ENCODE measurements at regions not wholly inside any gene's neighbourhood (a gene's known extent, or its start where the extent isn't known, plus 50 kb on each side); places are given as distances from the start of the nearest gene placed in this dataset.

- H3K4me3 ChIP-seq: no peak overlapping the region
- no peaks in the 10 kb centered on the region for H3K36me3 ChIP-seq
- DNase-seq (no peak), ATAC-seq (ENCODE audit: low FRiP score in 2 of 2) (no peak)
- no peak overlapping the region for H3K27ac ChIP-seq
- H3K4me1 ChIP-seq: no peaks in the 10 kb centered on the region
- H3K9me3 ChIP-seq: no peaks in the 10 kb centered on the region
- no peaks in the 10 kb centered on the region for H3K27me3 ChIP-seq
- TF ChIP-seq POLR2A (IDR thresholded peaks at IDR 0.05) (no peak), POLR2AphosphoS5 (IDR thresholded peaks at IDR 0.05) (no peak), CTCF (IDR thresholded peaks at IDR 0.05) (no peak), EP300 (IDR thresholded peaks at IDR 0.05) (no peak)
- 67 to 75% methylated on average over 2 of the region's 2 CpGs for WGBS, 2 donors
These were observed 254.4 kb downstream of the SLC16A7 start for GRCh38 chr12:59850268-59850667.

- no peak overlapping the region for H3K4me3 ChIP-seq
- no peaks in the 10 kb centered on the region for H3K27me3 ChIP-seq
- H3K27ac ChIP-seq: no peak overlapping the region
- TF ChIP-seq EP300 (IDR thresholded peaks at IDR 0.05): no peak
- TF ChIP-seq CTCF (IDR thresholded peaks at IDR 0.05): no peak
- TF ChIP-seq POLR2A (IDR thresholded peaks at IDR 0.05): no peak
- DNase-seq (no peak), ATAC-seq (ENCODE audit: low FRiP score in 2 of 2) (no peak)
- 77 to 87% methylated on average over 2 of the region's 2 CpGs for WGBS, 2 donors
- H3K36me3 ChIP-seq: no peaks in the 10 kb centered on the region
- H3K9me3 ChIP-seq: no peaks in the 10 kb centered on the region
- H3K4me1 ChIP-seq: no peaks in the 10 kb centered on the region
These were observed 262.8 kb downstream of the SLC16A7 start for GRCh38 chr12:59858508-59859170.

- TF ChIP-seq POLR2AphosphoS5 (IDR thresholded peaks at IDR 0.05) (no peak), CTCF (IDR thresholded peaks at IDR 0.05) (no peak), POLR2A (IDR thresholded peaks at IDR 0.05) (no peak), EP300 (IDR thresholded peaks at IDR 0.05) (no peak)
- ATAC-seq (ENCODE audit: low FRiP score in 2 of 2) (no peak), DNase-seq (no peak)
- no peak overlapping the region for H3K27ac ChIP-seq
- no peaks in the 10 kb centered on the region for H3K9me3 ChIP-seq
- no peaks in the 10 kb centered on the region for H3K4me1 ChIP-seq
- H3K36me3 ChIP-seq: no peaks in the 10 kb centered on the region
- H3K4me3 ChIP-seq: no peak overlapping the region
- WGBS, 2 donors: 86 to 88% methylated on average over 1 of the region's 1 CpG
- no peaks in the 10 kb centered on the region for H3K27me3 ChIP-seq
These were observed 263.3 kb downstream of the SLC16A7 start for GRCh38 chr12:59859171-59859510.

- DNase-seq (no peak), ATAC-seq (ENCODE audit: low FRiP score in 2 of 2) (no peak)
- 52 to 73% methylated on average over 3 of the region's 3 CpGs for WGBS, 2 donors
- no peaks in the 10 kb centered on the region for H3K4me1 ChIP-seq
- no peak overlapping the region for H3K4me3 ChIP-seq
- no peak overlapping the region for H3K27ac ChIP-seq
- H3K36me3 ChIP-seq: no peaks in the 10 kb centered on the region
- H3K27me3 ChIP-seq: no peaks in the 10 kb centered on the region
- H3K9me3 ChIP-seq: no peaks in the 10 kb centered on the region
- no peak for TF ChIP-seq CTCF (IDR thresholded peaks at IDR 0.05)
- no peak for TF ChIP-seq EP300 (IDR thresholded peaks at IDR 0.05)
- TF ChIP-seq POLR2A (IDR thresholded peaks at IDR 0.05): no peak
- TF ChIP-seq POLR2AphosphoS5 (IDR thresholded peaks at IDR 0.05): no peak
These were observed 265.8 kb downstream of the SLC16A7 start for GRCh38 chr12:59861635-59862034.

- Histone ChIP-seq H3K27ac (no peak overlapping the region), H3K9me3 (no peaks in the 10 kb centered on the region), H3K4me1 (no peaks in the 10 kb centered on the region), H3K36me3 (no peaks in the 10 kb centered on the region), H3K27me3 (no peaks in the 10 kb centered on the region), H3K4me3 (no peak overlapping the region)
- ATAC-seq (ENCODE audit: low FRiP score in 2 of 2) (no peak), DNase-seq (no peak)
- no peak for TF ChIP-seq EP300 (IDR thresholded peaks at IDR 0.05)
- no peak for TF ChIP-seq CTCF (IDR thresholded peaks at IDR 0.05)
- no peak for TF ChIP-seq POLR2AphosphoS5 (IDR thresholded peaks at IDR 0.05)
- no peak for TF ChIP-seq POLR2A (IDR thresholded peaks at IDR 0.05)
- WGBS, 2 donors: 58 to 72% methylated on average over 1 of the region's 1 CpG
These were observed 271.2 kb downstream of the SLC16A7 start for GRCh38 chr12:59867055-59867454.
